Aorta (tissue), 5 donors: ENCODE measurements at regions not wholly inside any gene's neighbourhood (a gene's known extent, or its start where the extent isn't known, plus 50 kb on each side); places are given as distances from the start of the nearest gene placed in this dataset.
"Not testable (repeated sequence)": the region's sequence is repeated elsewhere in the genome, so short reads cannot be mapped to it uniquely, and the experiment has no call there.

ENCODE experiments used
- ATAC-seq: fragments of 200-7000 bp; cut with Tn5 transposase; one replicate; pipeline ENCODE4 v1.9.1; 2022; ENCODE audit warnings: moderate library complexity; ENCODE audit not compliant: low FRiP score
- DNase-seq, 2 donors: peaks; one replicate each; pipeline ENCODE4 v3.0.0-alpha.2; 2020
- H3K27ac ChIP-seq, 2 donors: one replicate each; pipeline ENCODE4 v1.5.1; 2013; ENCODE audit warnings: low read length in 2 of 2, mild to moderate bottlenecking in 2 of 2, moderate library complexity in 2 of 2, control low read depth in 1 of 2, inconsistent platforms in 1 of 2, low read depth in 1 of 2
- H3K27me3 ChIP-seq, 2 donors: one replicate each; pipeline ENCODE4 v1.6.1; 2013; ENCODE audit warnings: control low read depth in 1 of 2, low read length in 1 of 2, mild to moderate bottlenecking in 1 of 2, moderate library complexity in 1 of 2; ENCODE audit not compliant: insufficient read depth in 2 of 2, control insufficient read depth in 1 of 2
- H3K36me3 ChIP-seq, 2 donors: one replicate each; pipeline ENCODE4 v1.6.1; 2013; ENCODE audit warnings: control low read depth in 1 of 2, low read length in 1 of 2, mild to moderate bottlenecking in 1 of 2; ENCODE audit not compliant: insufficient read depth in 2 of 2, control insufficient read depth in 1 of 2
- H3K4me1 ChIP-seq, 2 donors: one replicate each; pipeline ENCODE4 v1.6.1; 2013; ENCODE audit warnings: low read length in 2 of 2, control low read depth in 1 of 2, mild to moderate bottlenecking in 1 of 2, moderate library complexity in 1 of 2; ENCODE audit not compliant: insufficient read depth in 2 of 2, control insufficient read depth in 1 of 2
- H3K4me3 ChIP-seq, 2 donors: one replicate each; pipeline ENCODE4 v1.5.1; 2013; ENCODE audit warnings: low read length in 2 of 2, control low read depth in 1 of 2, mild to moderate bottlenecking in 1 of 2
- H3K9me3 ChIP-seq: one replicate; pipeline ENCODE4 v1.6.1; 2013; ENCODE audit warnings: mild to moderate bottlenecking, low read length; ENCODE audit not compliant: control insufficient read depth
- WGBS, 2 donors: extraction: QIAGEN DNeasy Blood & Tissue Kit; methylation state at CpG; one replicate each; pipeline ENCODE4 v1.1.7; 2013; 5-methylcytosine and 5-hydroxymethylcytosine counted together
- intact Hi-C, 2 donors: fragments of 100-400 bp; cut with DNase I; formaldehyde crosslinking; loops; one replicate each; pipeline versions ENCODE4 v1.14.2 to v1.15.0; 2022
- donor health status: healthy with polysubstance abuse.
- donor health status: Bipolar disorder and iron deficiency.
- donor health status: DM: no; HTN: no; CAD: no.
- donor health status: DM: no; HTN: no; CAD: no.
- donor health status: DM: yes; HTN: yes; CAD: no.

DNA sequence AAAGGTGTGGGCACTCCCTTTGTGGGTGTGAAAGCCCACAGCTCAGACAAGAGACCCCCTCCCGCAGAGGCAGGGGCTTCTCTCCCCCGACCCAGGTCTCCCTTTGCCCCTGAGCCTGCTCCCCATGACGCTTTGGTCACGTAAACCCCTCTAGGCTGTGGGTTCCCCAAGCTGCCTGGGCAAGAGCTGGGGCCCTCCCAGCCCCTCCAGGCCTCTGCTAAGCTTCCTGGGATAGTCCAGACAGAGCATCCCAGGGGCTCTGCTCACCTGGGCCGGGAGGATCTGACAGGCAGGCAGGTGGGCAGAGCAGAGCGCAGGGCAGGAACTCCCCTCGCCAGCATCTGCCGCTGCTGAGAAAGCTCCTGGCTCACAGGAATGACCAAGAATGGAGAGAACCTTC, 177.3 kb downstream of the BANP start:
- intact Hi-C loops, result no loop called here
- no peaks in the 10 kb centered on the region for H3K36me3 ChIP-seq
- no peak overlapping the region for H3K27ac ChIP-seq
- DNase-seq (no peak), ATAC-seq (no peak)
- no peak overlapping the region for H3K4me3 ChIP-seq
- 90% methylated on average over 8 of the region's 8 CpGs for WGBS, 2 donors
- no peaks in the 10 kb centered on the region for H3K27me3 ChIP-seq
- no peaks in the 10 kb centered on the region for H3K9me3 ChIP-seq
- no peaks in the 10 kb centered on the region for H3K4me1 ChIP-seq

DNA sequence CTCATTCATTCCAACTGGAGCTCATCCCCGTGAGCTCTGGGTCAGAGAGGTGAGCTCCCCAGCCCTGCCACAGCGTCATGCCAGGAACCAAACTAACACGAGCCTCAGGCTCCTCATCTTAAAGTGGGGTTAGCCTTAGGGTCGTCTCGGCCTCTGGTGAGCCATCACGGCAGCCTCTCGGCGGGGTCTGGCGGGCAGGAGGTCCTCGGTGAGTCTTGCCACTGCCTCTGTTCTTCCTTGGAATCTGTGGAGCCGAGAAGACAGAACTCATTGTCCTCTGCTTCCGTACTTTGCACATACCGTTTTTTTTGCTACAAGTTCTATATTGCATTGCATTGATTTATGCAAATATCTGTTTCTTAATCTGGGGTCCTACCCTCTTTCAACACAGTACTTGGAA, 177.9 kb downstream of the BANP start:
- ATAC-seq, H3K36me3 ChIP-seq, H3K27me3 ChIP-seq, H3K4me3 ChIP-seq, H3K9me3 ChIP-seq, H3K27ac ChIP-seq, intact Hi-C loops, DNase-seq, H3K4me1 ChIP-seq: not testable (repeated sequence)
- WGBS, 2 donors, result 84 to 85% methylated on average over 13 of the region's 13 CpGs

DNA sequence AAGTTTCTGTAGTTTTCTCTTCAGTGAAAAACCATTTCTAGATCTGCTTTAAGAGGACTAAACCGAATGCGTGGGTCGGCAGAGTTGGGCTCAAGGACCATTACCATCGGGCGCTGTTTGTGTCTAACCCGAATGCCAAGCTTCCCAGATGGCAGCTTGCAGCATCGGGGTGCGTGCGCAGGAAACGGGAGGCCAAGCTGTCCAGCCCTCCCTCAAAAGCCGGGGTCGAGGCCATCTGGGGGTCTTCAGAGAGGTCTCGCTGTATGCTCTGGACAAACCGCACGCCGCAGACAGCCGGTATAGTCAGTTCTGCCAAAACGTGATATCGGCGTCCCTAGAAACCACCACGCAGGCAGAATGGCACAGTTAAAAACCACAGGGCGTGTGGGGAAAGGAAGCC, 178.8 kb downstream of the BANP start:
- 90 to 91% methylated on average over 22 of the region's 22 CpGs for WGBS, 2 donors
- no peak for DNase-seq
- intact Hi-C loops, result no loop called here
- Histone ChIP-seq H3K36me3 (no peaks in the 10 kb centered on the region), H3K27ac (no peak overlapping the region), H3K4me3 (no peak overlapping the region), H3K27me3 (no peaks in the 10 kb centered on the region), H3K4me1 (no peaks in the 10 kb centered on the region), H3K9me3 (no peaks in the 10 kb centered on the region)
- ATAC-seq, result no peak

DNA sequence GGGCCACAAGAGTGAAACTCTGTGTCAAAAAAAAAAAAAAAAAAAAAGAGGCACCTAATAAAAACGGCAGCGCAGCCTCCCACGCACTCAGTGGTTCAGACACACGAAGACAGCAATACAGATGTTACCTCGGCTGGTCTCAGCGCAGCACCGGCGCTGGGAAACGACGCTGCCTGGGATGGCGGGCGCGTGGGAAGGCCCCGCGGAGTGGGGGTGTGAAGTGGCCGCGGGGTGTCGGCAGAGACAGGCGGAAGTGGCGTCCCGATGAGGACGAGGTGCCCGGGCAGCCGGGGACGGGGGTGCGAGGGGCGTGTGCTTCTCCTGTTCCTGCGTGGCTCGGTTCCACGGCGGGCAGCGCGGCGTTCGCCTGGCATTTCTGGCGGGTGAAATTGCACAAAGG, 179.4 kb downstream of the BANP start:
- no peaks in the 10 kb centered on the region for H3K9me3 ChIP-seq
- WGBS, 2 donors, result 93 to 95% methylated on average over 35 to 36 of the region's 36 CpGs
- H3K27ac ChIP-seq, result no peak overlapping the region
- no peak for DNase-seq
- no peaks in the 10 kb centered on the region for H3K4me1 ChIP-seq
- no peaks in the 10 kb centered on the region for H3K27me3 ChIP-seq
- H3K36me3 ChIP-seq, result no peaks in the 10 kb centered on the region
- intact Hi-C loops, result no loop called here
- ATAC-seq, result no peak
- H3K4me3 ChIP-seq, result no peak overlapping the region

DNA sequence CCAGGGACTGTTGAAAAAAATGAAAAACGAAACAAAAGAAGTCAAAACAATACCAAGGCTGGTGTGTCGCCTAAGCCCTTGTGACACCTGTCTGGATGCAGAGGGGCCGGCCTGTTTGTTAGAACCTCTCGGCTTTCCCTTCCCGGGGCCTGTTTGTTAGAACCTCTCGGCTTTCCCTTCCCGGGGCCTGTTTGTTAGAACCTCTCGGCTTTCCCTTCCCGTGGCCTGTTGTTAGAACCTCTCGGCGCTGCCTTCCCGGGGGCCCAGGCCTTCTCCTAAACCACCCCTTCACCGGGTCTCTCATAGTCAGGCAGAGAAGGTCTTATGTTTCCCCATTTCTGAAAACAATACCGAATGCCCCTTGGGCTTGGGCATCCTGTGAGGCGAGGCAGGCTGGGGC, 180.0 kb downstream of the BANP start:
- Histone ChIP-seq H3K9me3 (no peaks in the 10 kb centered on the region), H3K27me3 (no peaks in the 10 kb centered on the region), H3K27ac (no peak overlapping the region), H3K4me3 (no peak overlapping the region), H3K4me1 (no peaks in the 10 kb centered on the region), H3K36me3 (no peaks in the 10 kb centered on the region)
- DNase-seq (no peak), ATAC-seq (no peak)
- WGBS, 2 donors, result 80 to 85% methylated on average over 15 of the region's 15 CpGs
- intact Hi-C loops, result no loop called here

DNA sequence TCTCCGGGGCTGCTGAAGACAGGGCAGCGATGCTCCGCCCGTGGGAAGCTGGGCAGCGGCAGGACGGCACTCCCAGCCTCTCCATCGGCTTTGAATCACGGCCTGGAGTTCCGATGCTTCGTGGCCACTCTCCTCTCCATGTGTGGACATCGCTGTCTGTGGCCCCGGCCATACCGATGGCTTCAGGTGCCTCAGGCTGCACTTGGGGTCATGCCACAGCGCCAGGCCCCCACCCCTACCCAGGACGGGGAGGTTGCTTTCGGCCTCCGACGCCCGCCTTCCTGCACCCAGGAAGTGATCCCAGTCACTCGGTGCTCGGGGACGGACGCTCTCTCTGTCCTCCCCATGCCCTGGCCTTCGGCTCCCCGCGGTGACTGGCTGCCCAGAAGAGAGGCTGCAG, 180.7 kb downstream of the BANP start:
- Histone ChIP-seq H3K36me3 (no peaks in the 10 kb centered on the region), H3K4me3 (no peak overlapping the region), H3K27ac (no peak overlapping the region), H3K27me3 (no peaks in the 10 kb centered on the region), H3K9me3 (no peaks in the 10 kb centered on the region), H3K4me1 (no peaks in the 10 kb centered on the region)
- DNase-seq (no peak), ATAC-seq (no peak)
- 93 to 94% methylated on average over 26 of the region's 26 CpGs for WGBS, 2 donors
- intact Hi-C loops, result no loop called here

DNA sequence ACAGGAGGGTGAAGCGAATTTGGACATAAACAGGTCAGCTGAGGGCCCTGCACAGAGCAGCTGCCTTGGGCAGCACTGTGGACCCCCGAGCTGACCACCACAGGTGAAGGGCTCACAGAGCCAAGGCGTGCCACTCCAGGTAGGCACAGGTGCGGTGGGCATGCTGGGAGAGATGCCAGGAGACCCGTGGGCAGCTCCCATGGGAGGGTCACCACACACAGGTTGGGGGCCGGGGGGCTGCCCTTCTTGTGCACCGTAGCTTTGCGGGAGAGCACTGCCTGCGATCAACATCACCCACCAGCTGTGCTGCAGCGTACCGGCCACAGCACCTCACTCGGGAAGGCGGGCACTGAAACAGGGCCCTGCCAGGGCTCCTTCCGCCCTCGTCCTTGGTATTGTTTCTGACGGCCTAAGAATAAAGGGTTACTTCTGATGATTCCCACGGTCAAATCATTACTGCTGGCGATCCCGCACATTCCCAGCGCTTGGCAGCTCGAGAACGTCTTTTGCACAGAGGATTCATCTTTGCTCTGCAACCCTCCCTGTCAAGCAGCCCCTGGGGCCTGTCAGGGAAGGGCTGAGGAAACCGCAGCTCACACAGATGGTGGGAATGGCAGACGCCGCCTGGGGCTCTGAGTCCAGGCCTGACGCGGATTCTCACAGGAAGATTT, 181.7 kb downstream of the BANP start:
- Histone ChIP-seq H3K4me3 (no peak overlapping the region), H3K27me3 (no peaks in the 10 kb centered on the region), H3K4me1 (no peaks in the 10 kb centered on the region), H3K36me3 (no peaks in the 10 kb centered on the region), H3K9me3 (no peaks in the 10 kb centered on the region), H3K27ac (no peak overlapping the region)
- intact Hi-C loops, result no loop called here
- WGBS, 2 donors, result 69 to 80% methylated on average over 26 to 27 of the region's 27 CpGs
- ATAC-seq (no peak), DNase-seq (no peak)

DNA sequence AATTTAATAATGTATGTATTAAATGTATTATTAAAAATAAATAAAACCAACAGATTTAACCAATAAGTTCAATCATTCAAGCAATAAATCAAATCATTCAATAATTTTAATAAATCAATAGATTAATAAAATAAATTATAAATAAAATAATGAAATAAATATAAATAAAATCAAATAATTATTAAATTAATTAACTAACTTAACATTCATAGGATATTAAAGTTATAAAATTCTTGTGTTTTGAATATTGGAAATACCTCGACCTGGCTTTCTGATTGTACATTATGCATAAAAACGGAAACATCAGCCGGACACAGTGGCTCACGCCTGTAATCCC, 182.2 kb downstream of the BANP start:
- no peaks in the 10 kb centered on the region for H3K9me3 ChIP-seq
- no peaks in the 10 kb centered on the region for H3K4me1 ChIP-seq
- intact Hi-C loops, result no loop called here
- H3K27ac ChIP-seq, result no peak overlapping the region
- WGBS, 2 donors, result 90 to 96% methylated on average over 4 of the region's 4 CpGs
- no peaks in the 10 kb centered on the region for H3K27me3 ChIP-seq
- DNase-seq (no peak), ATAC-seq (no peak)
- H3K4me3 ChIP-seq, result no peak overlapping the region
- H3K36me3 ChIP-seq, result no peaks in the 10 kb centered on the region

DNA sequence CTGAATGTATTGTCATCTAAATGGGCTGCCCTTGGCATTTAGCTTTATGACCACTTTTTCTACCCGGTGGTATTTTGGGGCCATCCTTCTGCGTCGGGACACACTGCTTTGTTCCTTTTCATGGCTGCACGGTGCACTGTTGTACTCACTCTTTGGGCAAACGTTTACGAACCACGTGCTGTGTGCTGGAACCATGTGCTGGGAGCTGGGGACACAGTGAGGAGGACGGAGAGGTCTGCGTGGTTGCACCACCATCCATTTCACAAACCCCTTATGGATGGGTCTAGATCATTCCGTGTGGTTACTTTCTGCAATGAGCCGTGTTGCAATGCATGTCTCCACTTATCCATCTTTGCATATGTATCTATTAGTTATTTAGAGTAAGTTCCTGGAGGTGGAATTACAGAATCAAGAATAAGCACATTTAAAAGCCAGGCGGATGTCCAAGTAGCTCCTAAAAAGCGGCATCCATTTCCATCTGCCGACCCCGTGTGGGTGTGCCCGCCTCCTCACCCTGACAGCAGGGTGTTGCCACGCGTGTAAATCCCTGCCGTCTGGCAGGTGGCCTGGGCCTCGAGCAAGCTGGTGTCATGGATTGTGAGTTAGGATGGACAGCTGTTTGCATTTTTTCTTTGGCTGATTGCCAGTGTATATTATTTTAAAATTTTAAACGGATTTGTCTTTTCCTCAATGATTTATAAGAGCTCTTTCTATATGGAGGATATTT, 183.1 kb downstream of the BANP start:
- H3K9me3 ChIP-seq, DNase-seq, H3K27ac ChIP-seq, intact Hi-C loops, H3K4me3 ChIP-seq, H3K27me3 ChIP-seq, ATAC-seq, H3K4me1 ChIP-seq, H3K36me3 ChIP-seq: not testable (repeated sequence)
- 81 to 82% methylated on average over 21 of the region's 21 CpGs for WGBS, 2 donors
